ENCODE measurements at regions not wholly inside any gene's neighbourhood (a gene's known extent, or its start where the extent isn't known, plus 50 kb on each side); places are given as distances from the start of the nearest gene placed in this dataset.
A peak's percentile ranks its signal among the peaks of the same experiment; 100 is the strongest.

- no peak for DNase-seq
Observed at GRCh38 chr2:167491788-167492187, 603.5 kb downstream of the XIRP2 start.

- DNase-seq = no peak
Observed at GRCh38 chr2:167490455-167490854, 602.2 kb downstream of the XIRP2 start.

GRCh38 chr2:167489325-167489724 is 601.0 kb downstream of the XIRP2 start:
- DNase-seq = no peak

- DNase-seq = no peak
Observed at GRCh38 chr2:167487728-167488127, 599.4 kb downstream of the XIRP2 start.

- DNase-seq = no peak
Observed at GRCh38 chr2:167484875-167485274, 596.6 kb downstream of the XIRP2 start.

GRCh38 chr2:167480986-167481309 is 592.7 kb downstream of the XIRP2 start:
- no peak for DNase-seq

- DNase-seq = no peak
Observed at GRCh38 chr2:167480232-167480985, 592.1 kb downstream of the XIRP2 start.

- DNase-seq = no peak
Observed at GRCh38 chr2:167478196-167478595, 589.9 kb downstream of the XIRP2 start.

GRCh38 chr2:167475791-167476190 is 587.5 kb downstream of the XIRP2 start:
- DNase-seq = no peak

GRCh38 chr2:167471734-167472133 is 583.5 kb downstream of the XIRP2 start:
- no peak for DNase-seq

- no peak for DNase-seq
Observed at GRCh38 chr2:167471332-167471731, 583.1 kb downstream of the XIRP2 start.

GRCh38 chr2:167462379-167462778 is 574.1 kb downstream of the XIRP2 start:
- DNase-seq = no peak

- no peak for DNase-seq
Observed at GRCh38 chr2:167454036-167454435, 565.8 kb downstream of the XIRP2 start.

GRCh38 chr2:167451496-167452289 is 563.4 kb downstream of the XIRP2 start:
- no peak for DNase-seq

GRCh38 chr2:167450364-167450763 is 562.1 kb downstream of the XIRP2 start:
- DNase-seq = no peak

GRCh38 chr2:167440382-167440781 is 552.1 kb downstream of the XIRP2 start:
- DNase-seq = no peak

GRCh38 chr2:167438206-167438605 is 549.9 kb downstream of the XIRP2 start:
- peak; percentile 60 for DNase-seq

- DNase-seq = no peak
Observed at GRCh38 chr2:167431949-167432348, 543.7 kb downstream of the XIRP2 start.

GRCh38 chr2:167430447-167430846 is 542.2 kb downstream of the XIRP2 start:
- no peak for DNase-seq

- no peak for DNase-seq
Observed at GRCh38 chr2:167424803-167425755, 536.8 kb downstream of the XIRP2 start.

- no peak for DNase-seq
Observed at GRCh38 chr2:167424221-167424620, 535.9 kb downstream of the XIRP2 start.

- no peak for DNase-seq
Observed at GRCh38 chr2:167423731-167424130, 535.5 kb downstream of the XIRP2 start.

GRCh38 chr2:167420211-167420610 is 531.9 kb downstream of the XIRP2 start:
- no peak for DNase-seq

All from EL (cell line).